ENCODE measurements at regions not wholly inside any gene's neighbourhood (a gene's known extent, or its start where the extent isn't known, plus 50 kb on each side); places are given as distances from the start of the nearest gene placed in this dataset.

- Histone ChIP-seq H3K4me3 (ENCODE audit: low read length) (no peak overlapping the region), H3K9me3 (ENCODE audit: low read length) (no peaks in the 10 kb centered on the region), H3K27me3 (ENCODE audit: insufficient read depth, low read length) (no peaks in the 10 kb centered on the region), H2AFZ (ENCODE audit: low read depth, low read length) (no peak overlapping the region), H3K4me1 (ENCODE audit: insufficient read depth, low read length) (peaks cover 5% of the 10 kb centered on the region), H3K36me3 (ENCODE audit: insufficient read depth, low read length) (no peaks in the 10 kb centered on the region)
Measured at GRCh38 chr6:150531957-150532356, 67.7 kb upstream of the PLEKHG1 start.

- Histone ChIP-seq H3K4me3 (ENCODE audit: low read length) (no peak overlapping the region), H3K36me3 (ENCODE audit: insufficient read depth, low read length) (no peaks in the 10 kb centered on the region), H2AFZ (ENCODE audit: low read depth, low read length) (no peak overlapping the region), H3K27me3 (ENCODE audit: insufficient read depth, low read length) (no peaks in the 10 kb centered on the region), H3K9me3 (ENCODE audit: low read length) (no peaks in the 10 kb centered on the region), H3K4me1 (ENCODE audit: insufficient read depth, low read length) (no peaks in the 10 kb centered on the region)
Measured at GRCh38 chr6:150534553-150534952, 65.1 kb upstream of the PLEKHG1 start.

DNA sequence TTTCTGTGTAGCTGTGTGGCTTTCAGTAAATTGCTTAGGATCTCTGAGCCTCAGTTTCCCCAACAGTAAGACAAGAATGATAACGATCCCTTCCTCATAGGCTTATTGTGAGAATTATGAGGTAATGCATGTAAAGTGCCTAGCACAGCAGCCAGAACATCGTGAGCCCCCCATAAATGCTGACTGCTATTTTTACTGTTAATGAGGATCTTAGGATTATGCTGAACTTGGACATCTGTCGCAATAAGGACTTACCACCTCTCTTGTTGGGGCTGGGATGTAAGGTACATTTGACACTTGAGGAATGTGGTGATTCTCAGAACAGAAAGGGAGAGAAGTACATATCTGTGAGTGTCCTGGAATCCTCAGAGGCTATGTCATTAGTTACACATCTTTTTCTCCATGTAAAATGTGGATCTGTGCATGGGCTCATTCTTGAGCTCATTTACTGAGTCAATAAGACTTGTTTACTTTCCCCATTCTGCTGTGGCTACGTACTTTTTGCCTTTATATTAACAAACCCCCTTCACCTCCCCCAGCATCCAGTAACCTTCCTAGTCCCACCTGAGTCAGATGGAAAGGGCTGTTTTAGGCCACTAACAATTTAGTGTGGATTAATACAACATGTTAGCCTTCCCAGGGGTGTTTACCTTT is 64.4 kb upstream of the PLEKHG1 start:
- no peaks in the 10 kb centered on the region for H3K36me3 ChIP-seq (ENCODE audit: insufficient read depth, low read length)
- H2AFZ ChIP-seq (ENCODE audit: low read depth, low read length), result no peak overlapping the region
- no peak overlapping the region for H3K4me3 ChIP-seq (ENCODE audit: low read length)
- H3K9me3 ChIP-seq (ENCODE audit: low read length), result no peaks in the 10 kb centered on the region
- no peaks in the 10 kb centered on the region for H3K27me3 ChIP-seq (ENCODE audit: insufficient read depth, low read length)
- peaks cover 2% of the 10 kb centered on the region for H3K4me1 ChIP-seq (ENCODE audit: insufficient read depth, low read length)

GRCh38 chr6:150535818-150536220 is 63.9 kb upstream of the PLEKHG1 start:
- H3K27me3 ChIP-seq (ENCODE audit: insufficient read depth, low read length), result no peaks in the 10 kb centered on the region
- no peaks in the 10 kb centered on the region for H3K9me3 ChIP-seq (ENCODE audit: low read length)
- H3K4me1 ChIP-seq (ENCODE audit: insufficient read depth, low read length), result peaks cover 2% of the 10 kb centered on the region
- H3K36me3 ChIP-seq (ENCODE audit: insufficient read depth, low read length), result no peaks in the 10 kb centered on the region
- no peak overlapping the region for H2AFZ ChIP-seq (ENCODE audit: low read depth, low read length)
- no peak overlapping the region for H3K4me3 ChIP-seq (ENCODE audit: low read length)

DNA sequence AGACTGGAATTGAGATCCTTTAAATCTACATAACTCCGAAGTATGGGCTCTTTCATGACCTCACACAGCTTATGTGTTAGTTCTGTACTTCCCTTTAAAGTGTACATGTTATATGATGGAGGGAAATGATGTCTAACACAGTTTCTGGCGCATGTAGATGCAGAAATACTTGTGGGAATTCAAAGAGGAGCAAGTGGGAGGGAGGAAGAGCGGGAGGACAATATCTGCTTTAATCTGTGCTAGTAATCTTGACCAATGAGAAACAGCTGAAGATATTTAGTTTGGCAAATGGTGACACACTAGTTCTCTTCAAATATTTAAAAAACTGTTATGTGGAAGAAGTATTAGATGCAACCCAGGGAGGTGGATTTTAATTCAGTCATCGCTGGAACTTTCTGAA is 62.9 kb upstream of the PLEKHG1 start:
- Histone ChIP-seq H3K4me3 (ENCODE audit: low read length) (no peak overlapping the region), H3K36me3 (ENCODE audit: insufficient read depth, low read length) (no peaks in the 10 kb centered on the region), H3K27me3 (ENCODE audit: insufficient read depth, low read length) (no peaks in the 10 kb centered on the region), H2AFZ (ENCODE audit: low read depth, low read length) (no peak overlapping the region), H3K9me3 (ENCODE audit: low read length) (no peaks in the 10 kb centered on the region), H3K4me1 (ENCODE audit: insufficient read depth, low read length) (peaks cover 2% of the 10 kb centered on the region)

- Histone ChIP-seq H3K4me1 (ENCODE audit: insufficient read depth, low read length) (peaks cover 2% of the 10 kb centered on the region), H3K36me3 (ENCODE audit: insufficient read depth, low read length) (no peaks in the 10 kb centered on the region), H3K9me3 (ENCODE audit: low read length) (no peaks in the 10 kb centered on the region), H3K4me3 (ENCODE audit: low read length) (no peak overlapping the region), H3K27me3 (ENCODE audit: insufficient read depth, low read length) (no peaks in the 10 kb centered on the region), H2AFZ (ENCODE audit: low read depth, low read length) (no peak overlapping the region)
Measured at GRCh38 chr6:150537491-150537890, 62.2 kb upstream of the PLEKHG1 start.

DNA sequence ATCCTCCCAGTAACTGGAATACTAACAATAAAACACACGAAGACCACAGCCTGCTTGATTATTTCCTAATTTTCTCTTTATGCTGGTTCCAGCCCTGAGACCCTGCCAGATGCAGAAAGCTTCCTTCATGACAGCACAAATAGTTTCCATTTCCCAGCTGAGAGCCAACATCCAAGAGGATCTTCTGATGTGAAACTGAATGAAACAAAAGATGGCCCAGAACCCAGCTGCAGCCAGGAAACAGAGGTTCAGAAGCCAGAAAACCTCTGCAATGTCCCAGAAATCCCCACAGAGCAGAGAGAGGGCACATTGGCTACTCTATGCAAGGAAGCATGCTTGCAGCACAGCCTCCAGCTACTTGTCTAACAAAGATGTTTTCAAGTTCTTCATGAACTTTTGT is 61.8 kb upstream of the PLEKHG1 start:
- Histone ChIP-seq H2AFZ (ENCODE audit: low read depth, low read length) (no peak overlapping the region), H3K4me3 (ENCODE audit: low read length) (no peak overlapping the region), H3K36me3 (ENCODE audit: insufficient read depth, low read length) (no peaks in the 10 kb centered on the region)

GRCh38 chr6:150539111-150539510 is 60.6 kb upstream of the PLEKHG1 start:
- Histone ChIP-seq H3K4me3 (ENCODE audit: low read length) (no peak overlapping the region), H2AFZ (ENCODE audit: low read depth, low read length) (no peak overlapping the region), H3K4me1 (ENCODE audit: insufficient read depth, low read length) (peaks cover 2% of the 10 kb centered on the region), H3K9me3 (ENCODE audit: low read length) (no peaks in the 10 kb centered on the region), H3K27me3 (ENCODE audit: insufficient read depth, low read length) (no peaks in the 10 kb centered on the region), H3K36me3 (ENCODE audit: insufficient read depth, low read length) (no peaks in the 10 kb centered on the region)

More for the DNA sequence above, 61.8 kb upstream of the PLEKHG1 start:
- Histone ChIP-seq H3K9me3 (ENCODE audit: low read length) (no peaks in the 10 kb centered on the region), H3K27me3 (ENCODE audit: insufficient read depth, low read length) (no peaks in the 10 kb centered on the region), H3K4me1 (ENCODE audit: insufficient read depth, low read length) (peaks cover 2% of the 10 kb centered on the region)

DNA sequence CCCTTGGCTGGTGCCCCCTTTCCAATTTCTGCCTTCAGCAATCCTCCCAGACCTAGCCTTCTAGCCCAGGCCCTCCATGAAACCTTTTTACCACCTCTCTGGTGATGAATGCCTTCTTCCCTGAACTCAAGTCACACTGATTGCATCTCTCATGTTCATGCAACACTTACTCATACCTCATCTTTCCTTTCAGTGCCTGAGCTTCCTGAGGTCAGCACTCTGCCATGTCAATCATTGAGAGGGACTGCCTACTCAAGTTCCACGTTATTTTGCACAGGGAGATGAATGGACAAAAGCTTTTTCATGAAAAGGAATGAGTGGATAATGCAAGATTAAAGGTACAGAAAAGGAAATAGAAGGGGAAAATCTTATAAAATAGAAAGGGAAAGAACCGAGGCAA is 60.1 kb upstream of the PLEKHG1 start:
- Histone ChIP-seq H3K36me3 (ENCODE audit: insufficient read depth, low read length) (no peaks in the 10 kb centered on the region), H2AFZ (ENCODE audit: low read depth, low read length) (no peak overlapping the region), H3K27me3 (ENCODE audit: insufficient read depth, low read length) (no peaks in the 10 kb centered on the region), H3K4me3 (ENCODE audit: low read length) (no peak overlapping the region), H3K9me3 (ENCODE audit: low read length) (no peaks in the 10 kb centered on the region), H3K4me1 (ENCODE audit: insufficient read depth, low read length) (peaks cover 2% of the 10 kb centered on the region)

- H3K4me1 ChIP-seq (ENCODE audit: insufficient read depth, low read length), result peaks cover 8% of the 10 kb centered on the region
- H3K27me3 ChIP-seq (ENCODE audit: insufficient read depth, low read length), result no peaks in the 10 kb centered on the region
- no peaks in the 10 kb centered on the region for H3K9me3 ChIP-seq (ENCODE audit: low read length)
- H2AFZ ChIP-seq (ENCODE audit: low read depth, low read length), result no peak overlapping the region
- H3K36me3 ChIP-seq (ENCODE audit: insufficient read depth, low read length), result no peaks in the 10 kb centered on the region
- H3K4me3 ChIP-seq (ENCODE audit: low read length), result no peak overlapping the region
Measured at GRCh38 chr6:150541576-150541975, 58.1 kb upstream of the PLEKHG1 start.

DNA sequence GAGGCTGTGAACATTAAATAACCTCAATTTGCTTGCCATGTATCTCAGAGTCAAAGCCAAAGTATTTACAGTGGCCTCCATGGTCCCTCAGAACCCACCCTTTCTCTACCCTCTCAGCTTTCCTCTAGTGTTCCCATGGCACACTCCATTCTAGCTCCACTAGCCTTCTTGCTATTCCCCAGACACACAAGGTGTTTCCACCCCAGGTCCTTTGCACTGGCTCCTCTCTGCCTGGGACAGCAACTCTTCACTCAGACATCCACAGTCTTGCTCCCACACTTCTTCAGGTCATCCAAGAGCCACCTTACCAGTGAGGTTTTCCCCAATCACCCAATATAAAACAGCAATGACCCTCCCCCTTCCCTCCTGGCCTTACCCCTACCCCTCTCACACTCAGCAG is 56.5 kb upstream of the PLEKHG1 start:
- peaks cover 14% of the 10 kb centered on the region for H3K4me1 ChIP-seq (ENCODE audit: insufficient read depth, low read length)
- H3K27me3 ChIP-seq (ENCODE audit: insufficient read depth, low read length), result no peaks in the 10 kb centered on the region
- H3K4me3 ChIP-seq (ENCODE audit: low read length), result no peak overlapping the region
- H3K36me3 ChIP-seq (ENCODE audit: insufficient read depth, low read length), result no peaks in the 10 kb centered on the region
- no peak overlapping the region for H2AFZ ChIP-seq (ENCODE audit: low read depth, low read length)
- H3K9me3 ChIP-seq (ENCODE audit: low read length), result no peaks in the 10 kb centered on the region

DNA sequence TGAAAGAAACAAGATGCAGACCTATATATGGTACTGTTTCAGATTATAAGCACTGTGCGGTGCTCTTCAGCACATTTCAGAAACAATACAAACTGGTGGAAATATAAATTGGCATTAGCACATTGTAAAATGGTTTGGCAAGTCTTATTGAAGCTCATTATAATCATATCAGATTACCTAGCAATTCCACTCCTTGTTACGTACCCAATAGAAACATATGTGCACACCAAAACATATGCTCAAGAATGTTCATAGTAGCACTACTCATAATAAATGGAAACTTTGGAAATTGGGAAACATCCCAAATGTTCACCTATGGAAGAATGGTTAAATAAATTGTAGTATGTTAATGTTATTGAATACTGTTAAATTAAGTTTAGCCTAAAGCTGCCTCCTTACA is 54.9 kb upstream of the PLEKHG1 start:
- Histone ChIP-seq H3K36me3 (ENCODE audit: insufficient read depth, low read length) (no peaks in the 10 kb centered on the region), H3K27me3 (ENCODE audit: insufficient read depth, low read length) (no peaks in the 10 kb centered on the region), H3K9me3 (ENCODE audit: low read length) (no peaks in the 10 kb centered on the region), H3K4me3 (ENCODE audit: low read length) (no peak overlapping the region), H3K4me1 (ENCODE audit: insufficient read depth, low read length) (peaks cover 14% of the 10 kb centered on the region), H2AFZ (ENCODE audit: low read depth, low read length) (no peak overlapping the region)

- Histone ChIP-seq H3K36me3 (ENCODE audit: insufficient read depth, low read length) (no peaks in the 10 kb centered on the region), H3K4me3 (ENCODE audit: low read length) (no peak overlapping the region), H3K4me1 (ENCODE audit: insufficient read depth, low read length) (peaks cover 12% of the 10 kb centered on the region), H2AFZ (ENCODE audit: low read depth, low read length) (no peak overlapping the region), H3K9me3 (ENCODE audit: low read length) (no peaks in the 10 kb centered on the region), H3K27me3 (ENCODE audit: insufficient read depth, low read length) (no peaks in the 10 kb centered on the region)
Measured at GRCh38 chr6:150546457-150546856, 53.2 kb upstream of the PLEKHG1 start.

Measured in neuron (in vitro differentiated cells).